ENCODE measurements at regions not wholly inside any gene's neighbourhood (a gene's known extent, or its start where the extent isn't known, plus 50 kb on each side); places are given as distances from the start of the nearest gene placed in this dataset.

GRCh38 chr6:94272327-94272726 is 853.0 kb upstream of the EPHA7 start (continued):
- TF ChIP-seq CTCF (IDR thresholded peaks at IDR 0.05 in 2 of 3, conservative IDR thresholded peaks at IDR 0.05 in 1 of 3; ENCODE audit: borderline replicate concordance in 1 of 3, insufficient read depth in 1 of 3, low read depth in 2 of 3, low read length in 2 of 3) (no peak), EZH2phosphoT487 (IDR thresholded peaks at IDR 0.05; ENCODE audit: borderline replicate concordance) (no peak), SIN3A (IDR thresholded peaks at IDR 0.05; ENCODE audit: low read depth) (no peak), TCF7L2 (IDR thresholded peaks at IDR 0.05; ENCODE audit: borderline replicate concordance, extremely low read depth, insufficient read depth, insufficient read length) (no peak), FOSL1 (IDR thresholded peaks at IDR 0.05; ENCODE audit: low read depth) (no peak)
- TF ChIP-seq, protein P1, sequence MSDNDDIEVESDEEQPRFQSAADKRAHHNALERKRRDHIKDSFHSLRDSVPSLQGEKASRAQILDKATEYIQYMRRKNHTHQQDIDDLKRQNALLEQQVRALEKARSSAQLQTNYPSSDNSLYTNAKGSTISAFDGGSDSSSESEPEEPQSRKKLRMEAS (IDR thresholded peaks at IDR 0.05): no peak

- Histone ChIP-seq H3K9me3 (ENCODE audit: control insufficient read depth in 1 of 2, insufficient read depth in 1 of 2, low read depth in 1 of 2, low read length in 2 of 2) (peaks cover 0 to 1% of the 10 kb centered on the region in 2 experiments; a peak in 1 of 4 replicates), H3K4me1 (ENCODE audit: control insufficient read depth in 1 of 2, insufficient read depth in 2 of 2, low read length in 2 of 2) (no peaks in the 10 kb centered on the region), H4K20me1 (ENCODE audit: insufficient read depth) (no peaks in the 10 kb centered on the region), H3K36me3 (ENCODE audit: control insufficient read depth in 1 of 2, insufficient read depth in 2 of 2, low read length in 2 of 2) (no peaks in the 10 kb centered on the region), H3K9ac (ENCODE audit: low read length) (no peak overlapping the region), H3K9me2 (ENCODE audit: insufficient read depth) (no peaks in the 10 kb centered on the region), H3K27ac (ENCODE audit: low read depth, low read length) (no peak overlapping the region), H3K4me2 (ENCODE audit: low read length) (no peak overlapping the region), H3K27me3 (ENCODE audit: insufficient read depth, low read length) (no peaks in the 10 kb centered on the region), H3K4me3 (replicated peaks in 1 of 2; ENCODE audit: low read depth in 1 of 2, low read length in 2 of 2) (no peak overlapping the region), H2AFZ (ENCODE audit: low read depth, low read length, poor library complexity, severe bottlenecking) (no peak overlapping the region), H3K79me2 (ENCODE audit: insufficient read depth, low read length) (no peaks in the 10 kb centered on the region)
- intact Hi-C loops (cut with micrococcal nuclease): no loop called here
- ChIA-PET RAD21 (ENCODE audit: low non-redundant PET in 1 of 2, low total read pairs in 2 of 2, uncharacterized antibody in 2 of 2, unreplicated experiment in 2 of 2) (no interaction called here), CTCF (no interaction called here), POLR2A (no interaction called here)
- no peak for TF ChIP-seq SRF (IDR thresholded peaks at IDR 0.05; ENCODE audit: low read depth)
- no peak for TF ChIP-seq REST (IDR thresholded peaks at IDR 0.05; ENCODE audit: low read depth)
- no peak for TF ChIP-seq CBX3 (IDR thresholded peaks at IDR 0.05; ENCODE audit: low read depth)
- no peak for TF ChIP-seq CTCF (IDR thresholded peaks at IDR 0.05 in 2 of 3, conservative IDR thresholded peaks at IDR 0.05 in 1 of 3; ENCODE audit: borderline replicate concordance in 1 of 3, insufficient read depth in 1 of 3, low read depth in 2 of 3, low read length in 2 of 3)
- no TSS peak for BruUV-seq (replicated peaks)
- ATAC-seq: no peak
- DNase-seq (ENCODE audit: low read depth, low spot score): no peak
These were observed 851.0 kb upstream of the EPHA7 start for GRCh38 chr6:94270091-94270948.

Measured in HCT116 (cell line).